NCI-H226 (cell line): ENCODE measurements at regions not wholly inside any gene's neighbourhood (a gene's known extent, or its start where the extent isn't known, plus 50 kb on each side); places are given as distances from the start of the nearest gene placed in this dataset.
A peak's percentile ranks its signal among the peaks of the same experiment; 100 is the strongest.

Source experiments
- DNase-seq: peaks from one replicate; pipeline ENCODE4 v3.0.0-alpha.2; 2015

DNA sequence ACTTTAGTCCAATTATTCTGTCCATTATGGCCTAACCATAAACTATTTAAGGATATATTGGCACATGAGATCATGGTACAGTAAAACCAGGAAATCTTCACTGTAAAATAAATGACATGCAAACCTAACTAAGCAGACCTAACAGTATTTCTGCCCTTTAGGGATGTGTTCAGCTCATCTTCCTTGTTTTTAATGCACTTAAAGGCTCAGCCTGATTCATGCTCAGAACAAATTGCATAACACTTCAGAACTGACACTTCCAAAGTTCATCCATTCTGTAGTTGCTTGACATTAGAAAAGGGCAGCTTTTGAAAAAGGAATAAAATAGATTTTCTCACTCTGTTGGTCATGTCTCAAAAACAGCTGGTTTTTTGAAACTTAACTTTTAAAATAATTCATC, 708.5 kb downstream of the C12orf50 start:
- DNase-seq, result peak; percentile 29

DNA sequence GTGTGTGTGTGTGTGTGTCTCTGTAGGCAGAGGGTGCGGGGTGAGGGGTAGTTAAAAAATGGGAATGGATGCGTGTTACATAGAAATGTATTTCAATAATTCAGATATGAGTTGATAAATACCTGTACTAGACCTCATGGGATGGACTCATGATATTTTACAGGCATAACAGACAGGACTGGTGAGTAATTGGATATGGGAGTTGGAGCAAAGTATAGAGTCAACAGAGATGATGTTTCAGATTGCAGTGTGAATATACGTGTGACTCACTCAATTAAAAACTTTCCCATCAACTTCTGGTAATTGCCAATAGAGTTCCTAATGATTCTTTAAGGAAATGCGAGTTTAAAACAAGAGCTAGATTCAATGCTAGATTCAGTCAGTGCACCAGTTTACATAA, 711.9 kb downstream of the C12orf50 start:
- DNase-seq, result peak; percentile 40

DNA sequence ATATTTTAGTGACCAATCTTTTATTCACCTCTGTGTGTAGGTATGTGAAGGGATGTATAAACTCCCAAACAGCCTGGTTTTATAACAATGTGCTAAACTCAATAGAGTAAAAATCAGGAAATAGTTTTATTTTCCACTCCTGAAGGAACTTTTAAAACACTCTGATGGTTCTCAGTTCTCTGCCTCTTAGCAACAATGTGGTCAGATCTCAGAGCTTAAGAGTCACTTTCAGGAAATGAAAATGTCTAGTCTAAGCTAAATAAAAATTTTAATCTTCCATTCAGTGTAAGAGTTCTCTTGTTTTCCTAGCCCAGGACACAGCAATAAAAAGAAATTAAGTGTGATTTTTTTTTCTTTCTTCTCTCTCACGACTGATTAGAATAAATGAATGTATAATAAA, 718.0 kb downstream of the C12orf50 start:
- no peak for DNase-seq

DNA sequence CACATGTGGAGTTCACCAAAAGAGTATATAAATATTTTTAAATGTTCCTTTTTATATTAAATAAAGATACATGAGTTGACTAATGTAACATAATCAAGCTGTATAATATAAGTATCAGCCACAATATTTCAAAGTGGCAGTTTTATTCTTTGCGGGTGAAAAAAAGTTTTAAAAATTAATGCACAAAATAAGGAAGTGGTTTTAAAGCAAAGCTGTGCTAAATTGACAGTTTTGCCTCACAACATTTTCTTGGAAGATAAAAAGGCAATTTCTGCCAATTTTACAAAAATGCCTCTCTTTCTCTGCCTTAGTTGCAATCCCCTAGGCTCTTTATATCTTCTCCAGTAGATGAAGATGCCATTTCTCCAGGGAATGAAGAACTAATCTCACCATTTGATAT, 719.1 kb downstream of the C12orf50 start:
- no peak for DNase-seq

DNA sequence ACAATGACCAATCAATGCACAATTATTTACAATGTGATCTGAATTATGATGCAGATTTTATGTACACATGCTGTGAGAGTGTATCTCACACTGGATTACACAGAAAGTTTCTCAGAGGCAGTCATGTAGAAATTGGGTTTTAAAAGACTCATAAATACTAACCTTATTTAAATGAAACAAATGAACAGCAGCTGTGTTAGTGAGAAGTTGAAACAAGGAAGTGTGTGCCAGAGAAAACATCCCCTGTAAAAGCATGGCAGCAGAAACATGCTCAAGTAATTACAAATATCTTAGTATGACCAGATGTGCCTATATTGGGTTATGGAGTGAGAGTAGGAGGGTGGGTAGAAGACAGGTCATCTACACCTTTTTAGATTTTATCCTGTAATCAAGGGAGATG, 723.7 kb downstream of the C12orf50 start:
- DNase-seq, result no peak

DNA sequence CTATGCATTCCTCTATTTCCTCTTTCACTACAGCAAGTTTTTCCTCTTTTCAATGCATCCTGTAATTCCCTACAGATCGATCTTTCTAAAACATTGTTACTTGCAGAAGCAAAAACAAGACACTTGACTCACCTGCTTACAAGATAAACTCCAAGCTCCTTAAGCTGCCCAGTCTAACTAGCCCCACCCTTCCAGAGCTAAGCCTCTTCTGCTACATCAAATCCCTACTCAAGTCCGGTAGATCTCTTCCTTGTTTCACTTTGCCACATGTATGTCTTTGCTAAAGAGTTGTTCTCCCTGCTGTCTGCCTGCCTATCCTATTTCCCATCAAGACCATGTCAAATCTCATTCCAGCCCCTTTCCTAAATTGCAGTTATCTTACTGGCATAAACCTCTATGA, 724.8 kb downstream of the C12orf50 start:
- no peak for DNase-seq

DNA sequence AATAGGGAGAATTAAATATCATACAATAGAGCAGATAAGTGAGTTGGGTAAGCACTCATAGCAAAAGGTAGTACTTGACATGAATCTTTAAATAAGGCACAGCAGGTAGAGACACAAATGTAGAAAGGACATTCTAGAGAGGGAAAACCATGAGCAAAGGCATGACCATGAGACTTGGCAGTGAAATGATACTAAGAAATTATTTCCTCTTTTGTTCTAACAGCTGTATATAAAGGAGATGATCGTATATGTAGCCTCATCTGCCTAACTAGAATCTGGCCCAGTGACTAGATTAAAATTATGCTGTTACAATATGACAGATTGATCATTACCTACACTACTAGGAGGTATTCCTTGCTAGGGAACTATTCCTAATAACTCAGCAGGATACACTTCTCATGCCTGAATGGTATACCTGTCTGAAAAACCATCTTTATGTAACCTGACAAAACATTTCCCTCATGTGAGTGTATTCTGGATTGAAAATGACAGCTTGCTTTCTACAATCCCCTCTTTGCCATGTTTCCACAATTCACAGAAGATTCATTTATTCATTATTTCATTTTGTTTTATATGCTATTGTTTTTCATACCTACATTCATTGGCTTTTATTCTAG, 725.7 kb downstream of the C12orf50 start:
- DNase-seq, result no peak

DNA sequence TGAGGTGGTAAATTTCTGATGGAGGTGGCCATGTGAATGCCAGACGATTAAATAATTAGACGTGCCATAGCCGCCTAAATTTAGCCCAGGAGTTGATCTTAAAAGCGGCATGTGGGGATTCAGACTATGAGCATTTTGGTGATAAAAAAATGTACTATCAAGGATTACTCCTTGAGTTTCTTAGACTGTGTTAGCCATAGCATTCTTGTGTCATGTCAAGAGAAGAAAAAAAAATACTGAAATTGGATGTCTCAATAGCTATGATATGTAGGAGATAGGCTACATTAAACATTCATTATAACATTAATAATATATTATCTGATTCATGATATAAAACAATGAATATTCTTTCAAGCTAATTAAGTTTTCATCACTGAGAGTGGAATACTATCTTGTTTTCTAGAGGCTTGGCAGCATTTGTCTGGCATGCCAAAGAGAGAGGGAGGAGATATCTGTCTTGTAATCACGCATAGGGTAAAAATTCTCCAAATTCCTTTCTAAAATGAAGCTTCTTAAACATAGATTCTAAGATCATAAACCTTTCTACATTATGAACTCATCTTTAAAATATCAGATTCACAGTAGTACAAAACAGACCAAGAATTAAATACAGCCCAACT, 727.0 kb downstream of the C12orf50 start:
- peak; percentile 74 for DNase-seq

DNA sequence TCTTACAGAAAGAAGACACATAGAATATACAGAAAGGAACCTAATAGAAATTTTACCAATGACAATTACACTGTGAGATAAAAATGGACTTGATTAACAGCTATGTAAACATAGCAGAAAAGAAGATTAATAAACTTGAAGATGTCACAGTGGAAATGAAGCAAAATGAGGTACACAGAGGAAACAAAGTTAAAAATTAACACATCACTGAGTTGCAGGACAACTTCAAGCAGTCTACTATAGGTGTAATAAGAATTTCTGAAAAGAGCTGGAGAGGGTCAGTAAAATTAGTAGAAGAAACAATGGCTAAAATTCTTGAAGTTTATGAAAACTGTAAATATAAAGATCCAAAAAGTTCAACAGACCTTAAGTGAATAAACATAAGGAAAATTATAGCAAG, 738.7 kb downstream of the C12orf50 start:
- no peak for DNase-seq

DNA sequence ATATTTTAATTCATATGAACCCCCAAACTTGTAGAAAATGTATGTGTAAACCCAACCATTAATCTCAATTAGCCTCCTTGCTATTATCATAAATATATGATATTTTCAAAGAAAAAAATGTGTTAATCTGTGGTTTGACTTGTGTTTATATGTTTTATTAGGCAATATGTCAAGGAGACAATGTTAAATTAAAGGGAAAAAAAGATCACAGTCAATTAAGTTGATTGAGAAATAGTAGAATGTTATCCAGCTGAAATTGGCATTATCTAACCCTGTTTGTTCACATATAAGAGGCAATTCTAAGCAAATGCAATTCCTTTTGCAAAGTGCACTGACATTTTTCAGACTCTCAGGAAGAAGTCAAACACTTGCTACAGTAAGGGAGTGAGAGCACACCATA, 745.3 kb downstream of the C12orf50 start:
- no peak for DNase-seq

DNA sequence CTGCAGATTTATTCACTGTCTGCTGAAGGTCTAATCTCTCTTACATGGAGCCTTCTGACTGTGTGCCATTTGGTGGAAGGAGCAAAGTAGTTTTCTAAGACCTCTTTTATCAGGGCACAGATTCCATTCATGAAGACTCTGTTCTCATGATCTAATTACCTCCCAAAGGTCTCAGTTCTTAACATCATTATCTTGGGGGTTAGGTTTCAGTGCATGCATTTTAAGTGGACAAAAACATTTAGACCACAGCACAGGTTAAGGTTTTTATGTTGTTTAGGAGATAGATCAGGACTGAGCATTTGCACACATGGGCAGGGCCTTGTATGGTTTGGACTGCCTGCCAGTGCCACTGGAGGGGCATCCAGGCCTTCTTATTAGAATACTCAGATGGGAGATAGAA, 746.1 kb downstream of the C12orf50 start:
- no peak for DNase-seq

DNA sequence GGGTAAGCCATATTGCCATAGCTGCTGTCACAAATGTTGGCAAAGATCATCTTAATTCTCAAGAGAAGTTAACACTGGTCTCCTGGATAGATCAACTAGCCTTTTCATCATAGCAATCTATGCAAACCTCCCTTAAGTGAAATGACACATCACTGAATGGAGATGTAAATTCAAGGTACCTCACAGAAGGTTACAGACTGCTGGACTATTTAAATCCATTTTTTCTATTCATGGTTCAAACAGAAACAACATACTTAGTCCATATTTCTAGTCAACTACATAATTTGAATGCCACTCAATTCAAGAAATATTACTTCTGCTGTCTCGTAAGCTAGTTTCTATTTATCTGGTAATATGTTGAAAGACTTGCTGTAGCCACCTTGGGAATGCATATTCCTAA, 748.3 kb downstream of the C12orf50 start:
- DNase-seq, result no peak

DNA sequence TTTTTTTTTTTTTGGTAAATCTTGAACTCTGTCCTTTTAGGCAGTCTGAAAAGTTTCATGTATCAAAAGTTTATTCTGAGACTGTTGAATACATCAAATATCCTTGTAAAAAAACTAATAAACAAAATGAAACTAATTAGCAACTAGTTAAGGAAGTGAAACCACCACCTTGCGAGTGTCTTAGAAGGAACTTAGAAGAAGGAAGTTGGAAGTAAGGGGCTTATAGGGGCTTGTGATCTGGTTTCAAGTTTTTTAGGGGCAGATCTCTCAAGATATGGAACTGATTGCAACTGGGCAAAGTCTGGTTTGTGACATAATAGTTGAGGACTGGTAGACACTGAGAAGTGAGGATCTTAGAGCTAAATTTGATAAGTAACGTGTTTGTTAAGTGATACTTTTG, 748.8 kb downstream of the C12orf50 start:
- DNase-seq, result no peak

DNA sequence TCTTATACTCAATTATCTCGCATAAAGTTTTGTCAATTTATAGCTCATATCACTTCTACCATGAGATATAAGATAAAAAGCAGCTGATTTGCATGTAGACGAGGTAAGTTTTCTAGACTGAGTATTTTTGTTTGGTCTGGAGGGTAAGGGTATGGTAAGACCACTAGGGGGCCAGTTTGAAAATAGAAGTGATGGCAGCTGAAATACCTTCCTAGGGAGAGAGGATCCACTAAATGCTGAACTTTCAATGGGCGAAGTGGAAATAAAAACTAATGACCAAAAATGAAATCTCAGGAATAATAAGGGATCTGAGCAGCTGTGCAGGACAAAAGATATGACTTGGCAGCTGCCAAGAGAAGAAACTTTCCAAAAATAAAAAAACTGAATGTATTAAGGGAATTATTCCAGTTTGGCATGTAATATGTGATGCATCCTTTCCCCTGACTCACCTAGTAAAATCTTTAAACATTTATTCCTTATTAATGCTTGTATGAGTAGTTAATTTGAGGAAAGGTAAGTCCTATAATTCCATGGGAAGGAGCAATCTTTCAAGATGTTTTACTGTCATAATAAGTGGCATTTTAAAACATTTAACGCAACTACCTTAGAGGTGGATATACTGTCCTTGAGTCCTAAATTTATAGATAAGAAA, 754.5 kb downstream of the C12orf50 start:
- DNase-seq, result peak; percentile 19

DNA sequence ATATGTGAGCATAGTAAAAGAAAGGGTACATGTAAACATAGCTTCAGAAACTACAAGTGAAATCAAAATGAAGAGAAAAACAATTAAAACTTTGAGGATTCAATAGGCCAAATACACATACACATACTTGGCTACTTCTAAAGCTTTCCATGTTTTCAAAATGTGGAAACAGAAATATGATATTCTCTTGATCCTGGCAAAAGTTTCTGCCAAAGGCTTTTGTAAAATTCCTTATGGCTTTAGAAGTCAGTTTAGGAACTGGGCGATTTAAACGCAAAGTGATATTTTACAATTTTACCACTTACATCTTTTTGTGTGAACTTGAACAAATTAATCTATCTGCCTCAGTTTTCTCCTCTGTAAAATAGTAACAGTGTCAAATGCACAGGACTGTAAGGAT, 756.4 kb downstream of the C12orf50 start:
- no peak for DNase-seq

DNA sequence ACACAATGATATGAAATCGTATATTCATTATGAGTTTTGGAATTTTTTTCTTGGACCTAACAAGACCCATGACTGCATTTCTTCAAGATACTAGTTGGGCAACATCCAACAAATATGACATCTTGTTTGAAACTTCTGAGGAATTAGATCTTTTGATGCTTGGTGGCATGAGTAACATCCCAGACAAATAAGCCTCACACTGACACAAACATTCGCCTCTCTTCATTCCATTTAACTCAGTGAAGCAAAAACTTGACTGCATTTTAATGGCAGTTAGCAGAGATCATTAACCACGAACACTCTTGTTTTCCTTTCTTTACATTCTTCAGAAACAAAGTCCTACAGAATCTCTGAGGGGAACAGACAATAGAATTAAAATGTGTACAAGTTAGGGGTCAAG, 758.3 kb downstream of the C12orf50 start:
- peak; percentile 16 for DNase-seq

DNA sequence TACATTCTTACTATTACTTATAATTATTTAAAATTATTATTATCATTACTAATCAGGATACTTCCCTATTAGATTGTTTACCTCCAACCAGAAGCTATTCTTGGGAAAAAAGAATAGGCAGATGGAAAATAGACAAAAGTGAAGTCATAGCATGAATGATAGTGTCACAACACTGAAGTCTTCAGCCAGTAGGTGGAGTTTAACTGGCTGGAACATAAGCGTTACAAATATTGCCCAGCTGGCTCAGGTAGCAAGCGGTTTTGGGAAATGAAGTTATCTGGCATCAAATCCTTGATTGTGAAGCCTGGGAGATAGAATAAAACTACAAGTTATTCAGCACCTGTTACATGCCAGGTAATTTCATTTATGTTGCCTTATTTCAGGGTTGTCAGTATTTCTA, 762.9 kb downstream of the C12orf50 start:
- no peak for DNase-seq

DNA sequence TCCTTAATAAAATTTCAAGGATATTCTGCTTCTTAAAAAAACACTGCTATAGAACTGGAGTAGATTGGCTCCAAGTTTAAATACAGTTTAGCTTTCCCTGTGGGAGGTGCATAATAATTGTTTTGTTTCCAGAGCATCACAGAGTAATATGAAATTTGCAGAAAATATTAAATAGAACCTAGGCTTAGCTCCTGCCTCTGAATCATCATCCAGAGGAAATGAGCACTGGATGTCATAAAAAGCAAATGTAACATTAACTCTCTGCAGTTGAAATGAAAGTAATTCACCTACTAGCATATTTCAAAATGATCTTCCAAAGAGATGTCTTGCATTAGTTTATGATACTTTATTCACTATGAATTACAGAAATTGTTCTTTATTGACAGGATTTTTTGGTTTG, 769.8 kb downstream of the C12orf50 start:
- no peak for DNase-seq

DNA sequence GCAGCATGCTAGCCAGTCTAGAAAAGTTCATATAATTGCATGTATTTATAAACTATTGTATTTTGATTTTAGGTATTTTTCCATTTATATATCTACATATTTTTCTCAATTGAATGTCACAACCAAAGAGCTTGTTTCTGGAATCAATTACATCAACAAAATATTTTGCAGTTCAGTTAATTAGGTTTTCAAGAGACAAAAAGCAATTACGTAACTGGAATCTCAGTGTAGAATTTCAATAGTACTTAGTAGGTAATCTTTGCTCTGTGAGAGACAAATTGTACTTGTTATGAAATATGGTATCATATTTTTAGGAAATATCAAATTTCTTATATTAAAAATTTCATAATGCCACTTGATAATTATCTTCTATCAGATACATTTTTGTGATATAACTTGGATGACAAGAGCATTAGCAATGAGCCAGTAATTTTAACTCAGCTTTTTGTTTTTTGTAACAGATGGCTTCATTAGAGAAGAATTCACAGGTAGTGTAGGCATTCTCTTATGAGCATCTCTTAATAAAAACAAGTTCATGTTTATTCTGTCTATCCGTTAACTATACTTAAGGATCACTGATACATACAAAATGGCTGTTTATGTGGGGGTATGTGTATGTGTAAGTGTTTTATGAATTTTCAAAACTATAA, 774.7 kb downstream of the C12orf50 start:
- DNase-seq, result no peak

DNA sequence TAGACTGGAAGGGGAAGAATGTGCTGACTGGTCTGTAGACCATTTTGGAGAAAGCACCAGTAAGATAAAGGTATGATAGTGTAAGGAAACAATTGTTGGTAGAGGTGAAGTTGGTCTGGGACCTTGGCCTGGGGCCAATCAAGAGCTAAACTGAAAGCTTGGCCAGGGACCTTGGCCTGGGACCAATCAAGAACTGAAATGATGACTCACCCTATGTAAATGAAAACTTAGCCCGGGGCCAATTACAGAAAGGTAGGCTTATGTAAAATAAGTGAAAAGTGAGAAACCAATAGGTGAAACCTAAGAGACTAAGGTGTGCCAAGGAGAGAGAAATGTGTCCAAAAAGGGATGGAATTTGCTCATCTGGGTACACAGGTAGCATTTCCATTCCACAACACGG, 776.0 kb downstream of the C12orf50 start:
- DNase-seq, result peak; percentile 23

DNA sequence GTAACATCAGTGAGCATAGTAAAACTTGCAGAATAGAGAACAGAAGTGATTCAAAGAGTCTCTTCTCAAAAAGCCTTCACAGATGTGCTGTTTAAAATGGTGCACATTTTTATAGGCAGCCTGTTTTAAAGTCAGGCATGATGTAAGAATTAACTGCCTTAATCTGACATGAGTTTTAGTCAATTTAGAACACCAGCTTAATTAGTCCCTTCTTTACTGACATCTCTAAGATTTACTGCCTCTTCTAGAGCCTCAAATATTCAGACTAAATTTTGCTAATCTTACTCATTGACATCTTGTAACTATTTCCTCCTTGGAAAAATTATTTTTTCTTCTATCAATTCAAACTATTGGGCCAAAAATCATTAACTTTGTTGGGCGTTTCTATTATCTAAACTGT, 782.5 kb downstream of the C12orf50 start:
- DNase-seq, result no peak

DNA sequence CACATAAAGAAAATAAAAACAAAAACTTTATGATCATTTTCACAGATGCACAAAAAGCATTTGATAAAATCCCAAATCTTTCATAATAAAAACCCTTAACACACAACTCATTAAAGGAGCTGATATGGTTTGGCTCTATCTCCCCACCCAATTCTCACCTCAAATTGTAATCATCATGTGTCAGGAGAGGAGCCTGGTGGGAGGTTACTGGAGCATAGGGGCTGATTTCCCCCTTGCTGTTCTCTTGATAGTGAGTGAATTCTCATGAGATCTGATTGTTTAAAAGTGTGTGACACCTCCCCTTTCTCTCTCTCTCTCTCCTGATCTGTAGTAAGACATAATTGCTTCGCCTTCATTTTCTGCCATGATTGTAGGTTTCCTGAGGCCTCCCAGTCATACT, 790.7 kb downstream of the C12orf50 start:
- no peak for DNase-seq

DNA sequence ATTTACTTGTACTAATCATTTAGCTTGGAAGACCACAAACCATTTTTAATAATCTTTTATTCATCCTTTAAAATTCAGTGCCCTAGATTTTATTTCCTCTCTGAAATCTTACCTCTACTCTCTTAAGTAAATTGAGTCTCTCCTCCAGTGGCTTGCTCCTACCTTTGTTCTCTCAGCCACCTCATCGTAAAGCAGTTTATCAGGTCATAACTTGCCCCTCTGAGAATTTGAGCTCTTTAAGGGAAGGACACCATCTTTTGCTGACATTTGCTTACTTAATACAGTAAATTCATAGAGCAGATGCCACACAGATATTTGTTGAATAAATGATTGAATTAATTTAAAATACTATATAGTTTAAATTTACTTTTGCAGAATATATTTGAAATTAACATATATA, 794.3 kb downstream of the C12orf50 start:
- DNase-seq, result no peak

DNA sequence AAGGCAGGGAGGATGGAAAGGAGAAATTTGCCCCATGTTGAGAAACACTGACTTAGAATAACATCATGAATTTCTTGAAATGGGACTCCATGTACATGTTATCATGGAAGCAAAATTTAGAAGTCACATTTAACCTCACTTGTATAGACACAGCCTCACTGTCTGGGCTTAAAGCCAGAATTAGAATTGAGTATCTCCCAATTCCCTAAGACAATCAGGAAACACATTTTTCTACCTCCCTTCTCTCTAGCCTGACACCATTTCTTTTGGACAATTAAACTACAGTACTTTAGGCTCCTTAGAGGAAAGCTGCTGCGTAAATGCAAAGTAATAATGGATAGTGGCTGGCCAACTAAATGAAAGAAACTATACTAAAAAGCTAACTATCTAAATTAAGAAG, 795.5 kb downstream of the C12orf50 start:
- DNase-seq, result no peak
